GM12891 (cell line): ENCODE measurements at regions not wholly inside any gene's neighbourhood (a gene's known extent, or its start where the extent isn't known, plus 50 kb on each side); places are given as distances from the start of the nearest gene placed in this dataset.

Experiments used
- POLR2A ChIP-seq: IDR thresholded peaks from 2 replicates; pipeline ENCODE4 v1.6.1; 2011; ENCODE audit warnings: low read depth, low read length, control low read depth
- POLR2AphosphoS5 ChIP-seq: IDR thresholded peaks from 2 replicates; pipeline ENCODE4 v1.6.1; 2011; ENCODE audit warnings: low read depth, low read length, control low read depth
- TAF1 ChIP-seq: IDR thresholded peaks from 2 replicates; pipeline ENCODE4 v1.6.1; 2011; ENCODE audit warnings: low read depth, low read length, control low read depth

DNA sequence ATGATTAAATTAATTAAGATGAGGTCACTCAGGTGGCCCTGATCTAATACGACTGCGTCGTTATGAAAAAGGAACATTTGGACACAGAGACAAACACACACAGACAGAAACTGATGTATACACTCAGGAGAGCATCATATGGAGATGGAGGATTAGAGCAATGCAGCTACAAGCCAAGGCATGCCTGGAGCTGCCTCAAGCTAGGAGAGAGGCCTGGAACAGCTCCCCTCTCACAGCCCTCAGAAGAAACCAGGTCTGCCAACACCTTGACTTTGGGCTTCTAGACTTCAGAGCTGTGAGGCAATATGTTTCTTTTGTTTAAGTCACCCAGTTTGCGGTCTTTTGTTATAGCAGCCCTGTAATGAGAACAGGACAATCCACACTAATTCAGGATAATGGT lies 318.9 kb downstream of the HS3ST3B1 start:
- TF ChIP-seq POLR2AphosphoS5 (no peak), TAF1 (no peak), POLR2A (no peak)
